HG03135 (cell line): ENCODE measurements at regions not wholly inside any gene's neighbourhood (a gene's known extent, or its start where the extent isn't known, plus 50 kb on each side); places are given as distances from the start of the nearest gene placed in this dataset.

Source experiments
- ATAC-seq: cut with Tn5 transposase; IDR thresholded peaks from one replicate; pipeline ENCODE4 v1.9.1; 2021; ENCODE audit warnings: mild to moderate bottlenecking, moderate library complexity; ENCODE audit not compliant: unreplicated experiment

- ATAC-seq = no peak
Measured at GRCh38 chr22:46053563-46054090, 76.7 kb upstream of the WNT7B start.

- no peak for ATAC-seq
Measured at GRCh38 chr22:46054091-46055073, 77.4 kb upstream of the WNT7B start.

GRCh38 chr22:46055181-46055875, 78.4 kb upstream of the WNT7B start:
- ATAC-seq = no peak

GRCh38 chr22:46055911-46056545, 79.1 kb upstream of the WNT7B start:
- no peak for ATAC-seq

- ATAC-seq = no peak
Measured at GRCh38 chr22:46056546-46057245, 79.7 kb upstream of the WNT7B start.

- ATAC-seq = peak; percentile 13
Measured at GRCh38 chr22:46057246-46058090, 80.5 kb upstream of the WNT7B start.

- peak; percentile 59 for ATAC-seq
Measured at GRCh38 chr22:46058091-46058420, 81.1 kb upstream of the WNT7B start.

- ATAC-seq = no peak
Measured at GRCh38 chr22:46058591-46059519, 81.9 kb upstream of the WNT7B start.

- ATAC-seq = no peak
Measured at GRCh38 chr22:46060292-46061123, 83.5 kb upstream of the WNT7B start.

- no peak for ATAC-seq
Measured at GRCh38 chr22:46061124-46061500, 84.2 kb upstream of the WNT7B start.

GRCh38 chr22:46061501-46062231, 84.7 kb upstream of the WNT7B start:
- ATAC-seq = no peak

- ATAC-seq = no peak
Measured at GRCh38 chr22:46062232-46062615, 85.3 kb upstream of the WNT7B start.

GRCh38 chr22:46062971-46063631, 86.1 kb upstream of the WNT7B start:
- ATAC-seq = no peak

- no peak for ATAC-seq
Measured at GRCh38 chr22:46063846-46064227, 86.5 kb upstream of the PPARA start.

- ATAC-seq = no peak
Measured at GRCh38 chr22:46064228-46064965, 85.9 kb upstream of the PPARA start.
